GM21619 (cell line): ENCODE measurements at regions not wholly inside any gene's neighbourhood (a gene's known extent, or its start where the extent isn't known, plus 50 kb on each side); places are given as distances from the start of the nearest gene placed in this dataset.
"Not testable (repeated sequence)": the region's sequence is repeated elsewhere in the genome, so short reads cannot be mapped to it uniquely, and the experiment has no call there.

Source experiments
- ATAC-seq: cut with Tn5 transposase; IDR thresholded peaks from one replicate; pipeline ENCODE4 v1.9.1; 2021; ENCODE audit not compliant: unreplicated experiment

DNA sequence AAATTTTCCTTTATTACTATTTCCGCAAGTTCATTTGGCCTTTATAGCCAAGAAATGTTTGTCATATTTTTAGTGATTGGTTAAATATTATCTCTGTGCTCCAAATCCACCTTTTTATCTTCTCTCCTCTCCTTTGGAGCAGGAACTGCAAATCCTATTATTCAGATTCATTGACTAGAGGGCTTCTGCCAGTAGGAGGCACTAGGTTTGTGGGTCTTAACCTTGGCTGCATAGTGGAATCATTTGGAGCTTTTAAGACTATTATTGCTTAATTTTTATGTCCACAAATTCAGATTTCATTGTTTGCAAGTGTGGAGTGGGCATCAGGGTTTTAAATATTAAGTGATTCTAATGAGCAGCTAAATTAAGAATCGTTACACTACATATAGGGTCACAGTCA is 75.3 kb upstream of the SYT10 start:
- no peak for ATAC-seq

DNA sequence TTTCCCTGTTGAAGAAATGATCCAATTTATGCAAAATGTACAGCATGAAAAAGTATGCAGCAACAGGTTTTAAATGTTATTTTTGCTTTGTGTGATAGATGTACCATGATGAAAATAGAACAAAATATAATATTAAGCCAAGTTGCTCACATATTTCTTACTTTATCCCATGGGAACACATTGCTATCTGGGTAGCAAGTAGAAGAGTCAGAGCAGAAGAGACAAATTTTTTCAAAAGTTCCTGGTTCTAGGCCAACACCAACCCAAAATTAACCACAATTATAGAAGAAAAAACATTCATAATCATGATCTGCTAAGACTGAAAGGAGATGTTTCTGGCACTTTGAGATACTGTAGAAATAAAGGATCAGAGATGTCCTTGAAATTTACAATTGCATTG is 79.9 kb upstream of the SYT10 start:
- no peak for ATAC-seq

DNA sequence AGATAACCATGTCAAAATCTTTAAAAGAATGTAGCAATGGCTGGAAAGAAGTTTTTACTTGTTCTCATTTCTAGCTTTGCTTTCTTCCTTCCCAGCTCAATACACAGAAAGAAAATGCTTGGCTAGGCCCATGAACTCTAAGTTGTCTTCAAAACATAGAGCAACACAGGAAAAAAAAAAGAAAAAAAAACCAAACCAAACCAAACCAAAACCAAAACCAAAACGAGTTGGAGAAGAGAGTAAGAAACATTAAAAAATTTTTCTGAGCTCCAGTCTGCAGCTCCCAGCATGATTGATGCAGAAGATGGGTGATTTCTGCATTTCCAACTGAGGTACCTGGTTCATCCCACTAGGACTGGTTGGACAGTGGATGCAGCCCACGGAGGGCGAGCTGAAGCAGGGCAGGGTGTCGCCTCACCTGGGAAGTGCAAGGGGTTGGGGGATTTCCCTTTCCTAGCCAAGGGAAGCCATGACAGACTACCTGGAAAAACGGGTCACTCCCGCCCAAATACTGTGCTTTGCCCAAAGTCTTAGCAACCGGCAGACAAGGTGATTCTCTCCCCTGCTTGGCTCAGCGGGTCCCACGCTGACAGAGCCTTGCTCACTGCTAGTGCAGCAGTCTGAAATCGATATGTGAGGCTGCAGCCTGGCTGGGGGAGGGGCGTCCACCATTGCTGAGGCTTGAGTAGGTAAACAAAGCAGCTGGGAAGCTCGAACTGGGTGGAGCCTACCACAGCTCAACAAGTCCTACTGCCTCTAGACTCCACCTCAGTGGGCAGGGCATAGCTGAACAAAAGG is 81.1 kb upstream of the SYT10 start:
- not testable (repeated sequence) for ATAC-seq

DNA sequence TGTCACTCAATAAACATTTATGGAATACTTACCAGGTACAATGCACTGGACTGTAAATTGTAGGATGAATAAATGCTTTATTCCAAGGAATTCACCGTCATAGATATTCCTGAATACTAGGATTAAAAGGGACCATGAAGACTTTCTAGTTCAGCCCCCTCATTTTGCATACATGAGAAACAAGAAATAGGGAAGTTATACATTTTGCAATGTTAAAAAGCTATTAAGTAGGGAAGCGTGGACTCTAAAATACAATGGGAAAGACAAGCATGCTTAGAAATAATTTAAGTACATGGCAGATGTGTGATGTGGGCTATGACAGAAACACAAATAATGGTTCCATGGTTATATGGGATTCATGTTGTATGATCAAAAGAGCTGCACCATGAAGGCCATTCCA is 89.4 kb upstream of the SYT10 start:
- ATAC-seq: no peak

- no peak for ATAC-seq
Observed at GRCh38 chr12:33529810-33530209, 90.2 kb upstream of the SYT10 start.

GRCh38 chr12:33531261-33531660 is 91.6 kb upstream of the SYT10 start:
- ATAC-seq: no peak

- ATAC-seq: no peak
Observed at GRCh38 chr12:33533527-33533926, 93.9 kb upstream of the SYT10 start.

DNA sequence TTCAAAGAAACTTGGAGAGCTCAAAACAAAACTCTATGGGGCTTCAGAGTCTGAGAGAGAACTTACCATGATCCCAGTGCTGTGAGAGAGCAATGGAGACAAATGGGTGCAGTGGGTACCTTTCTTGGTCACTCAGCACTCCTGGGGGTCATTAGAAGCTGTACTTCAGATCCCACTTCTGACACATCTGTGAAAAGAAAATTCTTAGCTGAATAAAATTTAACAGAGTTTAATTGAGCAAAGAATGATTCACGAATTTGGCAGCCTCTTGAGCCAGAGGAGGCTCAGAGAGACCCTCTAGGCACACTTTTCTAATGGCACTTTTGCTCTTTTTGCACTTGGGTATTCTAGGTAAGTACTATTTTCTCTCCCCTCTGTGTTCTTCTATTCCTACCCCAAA is 96.8 kb upstream of the SYT10 start:
- no peak for ATAC-seq

DNA sequence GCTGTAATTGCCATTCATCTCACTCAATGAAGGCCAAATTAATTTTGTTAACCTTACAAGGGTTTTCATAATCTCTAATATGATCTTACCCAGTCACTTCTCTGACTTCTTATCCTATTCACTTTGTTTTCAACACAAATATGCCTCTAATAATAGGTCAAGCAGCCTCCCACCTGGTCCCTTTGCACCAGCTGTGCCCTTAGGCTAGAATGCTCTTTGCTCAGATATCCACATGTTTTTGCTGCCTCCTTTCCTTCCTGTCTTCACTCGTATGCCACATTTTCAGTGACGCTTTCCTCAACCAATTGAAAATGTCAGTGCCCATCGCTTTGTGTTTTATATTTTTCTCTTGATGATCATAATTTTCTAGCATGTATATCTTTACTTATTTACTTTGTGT is 106.4 kb upstream of the SYT10 start:
- no peak for ATAC-seq

DNA sequence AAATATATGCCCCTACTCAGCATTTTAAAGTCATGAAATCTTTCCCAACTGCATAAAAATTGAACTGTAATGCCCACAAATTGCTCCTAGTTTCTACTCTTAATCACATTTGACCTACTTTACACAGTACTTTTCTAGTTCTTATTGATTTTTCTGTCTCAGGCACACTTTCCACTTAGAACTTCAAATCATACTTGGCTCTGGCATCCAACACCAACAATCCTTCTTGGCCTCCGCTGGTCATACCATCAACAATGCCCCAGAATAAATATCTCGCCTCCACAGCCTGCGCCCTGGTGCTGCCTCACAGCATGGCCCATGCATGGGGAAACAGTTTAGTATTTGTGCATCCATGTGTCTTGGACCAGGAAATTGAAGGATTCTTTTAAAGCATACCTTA is 107.5 kb upstream of the SYT10 start:
- no peak for ATAC-seq

GRCh38 chr12:33550214-33550613 is 110.6 kb upstream of the SYT10 start:
- not testable (repeated sequence) for ATAC-seq

- no peak for ATAC-seq
Observed at GRCh38 chr12:33551006-33551405, 111.4 kb upstream of the SYT10 start.

- no peak for ATAC-seq
Observed at GRCh38 chr12:33555128-33555527, 115.5 kb upstream of the SYT10 start.

DNA sequence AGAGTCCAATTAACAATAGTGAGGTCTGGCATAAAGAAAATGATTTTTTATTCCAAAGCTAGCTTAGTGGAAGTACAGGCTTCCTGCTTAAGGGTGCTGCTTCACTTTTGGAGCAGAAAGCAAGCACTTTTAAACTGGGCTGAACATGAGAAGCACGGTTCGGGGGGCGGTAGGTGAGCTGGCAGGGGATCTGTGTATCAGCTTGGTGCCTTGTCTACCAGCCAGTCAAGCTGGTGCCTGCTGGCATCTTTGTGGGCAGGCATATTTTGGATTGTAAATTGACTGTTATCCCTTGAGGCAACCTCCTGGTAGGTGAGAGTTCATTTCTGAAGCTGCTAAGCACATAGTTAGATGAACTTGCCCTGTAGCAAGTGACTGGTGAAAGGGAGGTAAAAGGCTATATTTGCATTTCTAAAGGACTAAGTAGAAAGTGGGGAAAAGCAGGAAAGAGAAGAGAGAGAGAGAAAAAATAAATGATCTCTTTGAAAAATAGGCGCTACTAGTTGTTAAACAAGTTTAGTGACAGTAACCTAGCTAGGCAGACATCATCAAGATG is 121.1 kb upstream of the SYT10 start:
- no peak for ATAC-seq

GRCh38 chr12:33562401-33562800 is 122.8 kb upstream of the SYT10 start:
- ATAC-seq: no peak

- no peak for ATAC-seq
Observed at GRCh38 chr12:33566403-33566802, 126.8 kb upstream of the SYT10 start.

GRCh38 chr12:33575346-33575745 is 135.7 kb upstream of the SYT10 start:
- no peak for ATAC-seq

DNA sequence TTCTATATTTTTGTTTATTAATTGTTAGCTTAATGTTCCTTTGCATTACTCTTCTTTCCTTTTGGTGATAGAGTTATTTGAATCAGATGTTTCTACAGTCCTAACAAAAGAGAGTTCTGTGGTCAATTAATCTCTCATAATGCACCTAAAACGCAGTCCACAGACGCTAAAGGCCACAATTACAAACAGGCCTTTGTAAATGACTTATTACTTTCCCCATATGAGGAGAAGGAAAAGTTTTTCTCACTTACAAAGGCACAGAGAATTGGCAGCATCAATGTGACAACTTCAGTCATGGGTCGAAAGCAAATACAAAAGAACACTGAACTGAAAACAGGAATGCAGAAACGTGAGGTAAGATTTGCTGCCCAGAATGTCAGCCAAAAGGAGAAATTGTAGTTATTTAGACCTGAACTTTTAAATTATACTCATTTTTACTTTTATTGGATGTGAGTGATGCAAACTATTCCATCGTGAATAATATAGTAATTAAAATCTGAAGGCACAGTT is 142.0 kb upstream of the SYT10 start:
- no peak for ATAC-seq

- no peak for ATAC-seq
Observed at GRCh38 chr12:33586576-33586975, 147.0 kb upstream of the SYT10 start.

DNA sequence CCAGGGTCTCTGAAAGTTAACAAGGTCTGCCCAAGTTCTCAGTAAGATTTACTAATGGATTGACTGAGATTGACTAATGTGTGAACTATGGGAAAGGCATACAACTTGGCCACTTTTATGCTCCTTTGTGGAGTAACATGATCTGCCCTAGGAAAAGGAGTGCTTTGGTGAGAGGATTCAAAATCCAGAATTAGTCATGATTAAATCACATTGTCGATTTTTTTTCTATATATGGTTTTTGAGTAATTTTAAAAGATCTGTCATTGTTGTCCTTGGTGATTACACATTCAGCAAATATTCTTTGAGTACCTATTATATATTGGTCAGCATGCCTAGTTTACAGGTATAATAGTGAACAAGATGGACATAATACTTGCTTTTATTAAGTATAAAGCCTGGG is 147.7 kb upstream of the SYT10 start:
- ATAC-seq: no peak

GRCh38 chr12:33587784-33588712 is 148.4 kb upstream of the SYT10 start:
- ATAC-seq: peak; percentile 71
